Fibroblast of lung (primary cell): ENCODE measurements at regions not wholly inside any gene's neighbourhood (a gene's known extent, or its start where the extent isn't known, plus 50 kb on each side); places are given as distances from the start of the nearest gene placed in this dataset.

ENCODE experiments used
- EZH2 ChIP-seq: IDR thresholded peaks from 2 replicates; pipeline ENCODE4 v1.5.1; 2012; ENCODE audit warnings: low read length, control low read depth, mild to moderate bottlenecking; ENCODE audit errors: missing control alignments
- TF ChIP-seq, protein P1 (sequence below), 2 donors: IDR thresholded peaks in 1 of 2; conservative IDR thresholded peaks in 1 of 2; 1 replicate in 1 of 2; 2 replicates in 1 of 2; pipeline ENCODE4 v1.5.1; 2011 to 2012; ENCODE audit warnings: low read length in 2 of 2, control low read depth in 1 of 2, inconsistent platforms in 1 of 2, low read depth in 1 of 2, mild to moderate bottlenecking in 1 of 2

DNA sequence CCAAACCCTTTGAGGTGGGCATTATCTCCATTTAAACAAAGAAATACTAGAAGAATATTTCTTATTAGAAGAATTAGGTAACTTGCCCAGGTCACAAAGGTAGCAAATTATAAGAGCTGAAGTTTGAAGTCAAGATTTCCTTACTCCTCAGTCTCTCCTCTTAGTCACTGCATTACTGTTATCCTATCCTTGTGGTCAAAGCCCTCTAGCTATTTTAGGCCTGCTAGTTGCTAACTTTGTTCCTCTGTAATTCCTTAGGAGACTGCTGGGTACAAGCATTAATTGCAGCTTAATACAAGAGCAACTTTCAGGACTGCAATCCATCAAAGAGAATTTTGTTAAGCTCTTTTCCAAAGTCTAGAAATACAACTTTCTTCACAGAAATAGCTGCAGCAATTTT, 528.2 kb downstream of the ZIC1 start:
- TF ChIP-seq, protein P1, sequence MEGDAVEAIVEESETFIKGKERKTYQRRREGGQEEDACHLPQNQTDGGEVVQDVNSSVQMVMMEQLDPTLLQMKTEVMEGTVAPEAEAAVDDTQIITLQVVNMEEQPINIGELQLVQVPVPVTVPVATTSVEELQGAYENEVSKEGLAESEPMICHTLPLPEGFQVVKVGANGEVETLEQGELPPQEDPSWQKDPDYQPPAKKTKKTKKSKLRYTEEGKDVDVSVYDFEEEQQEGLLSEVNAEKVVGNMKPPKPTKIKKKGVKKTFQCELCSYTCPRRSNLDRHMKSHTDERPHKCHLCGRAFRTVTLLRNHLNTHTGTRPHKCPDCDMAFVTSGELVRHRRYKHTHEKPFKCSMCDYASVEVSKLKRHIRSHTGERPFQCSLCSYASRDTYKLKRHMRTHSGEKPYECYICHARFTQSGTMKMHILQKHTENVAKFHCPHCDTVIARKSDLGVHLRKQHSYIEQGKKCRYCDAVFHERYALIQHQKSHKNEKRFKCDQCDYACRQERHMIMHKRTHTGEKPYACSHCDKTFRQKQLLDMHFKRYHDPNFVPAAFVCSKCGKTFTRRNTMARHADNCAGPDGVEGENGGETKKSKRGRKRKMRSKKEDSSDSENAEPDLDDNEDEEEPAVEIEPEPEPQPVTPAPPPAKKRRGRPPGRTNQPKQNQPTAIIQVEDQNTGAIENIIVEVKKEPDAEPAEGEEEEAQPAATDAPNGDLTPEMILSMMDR (conservative IDR thresholded peaks at IDR 0.05 in 1 of 2, IDR thresholded peaks at IDR 0.05 in 1 of 2; ENCODE audit: low read depth in 1 of 2, low read length in 2 of 2) = no peak
- TF ChIP-seq EZH2 = no peak
